Panc1 (cell line): ENCODE measurements at regions not wholly inside any gene's neighbourhood (a gene's known extent, or its start where the extent isn't known, plus 50 kb on each side); places are given as distances from the start of the nearest gene placed in this dataset.

ENCODE experiments used
- ATAC-seq: fragments of 200-7000 bp; cut with Tn5 transposase; 2 replicates; pipeline ENCODE4 v1.9.1; 2020; ENCODE audit warnings: mild to moderate bottlenecking, moderate library complexity
- BruUV-seq: library from RNA; stranded (reverse); fragments of 400-500 nt; replicated peaks from 2 replicates; lab custom pipeline; 2021; lab: Mats Ljungman, UMichigan
- CTCF ChIA-PET: fragments of 300-600 bp; sonication (Branson Sonifier 250); formaldehyde crosslinking; loops from one replicate; lab custom pipeline; 2022; ENCODE audit warnings: antibody characterized with exemption; lab: Charles Lee
- POLR2A ChIA-PET: fragments of 300-600 bp; sonication (Branson Sonifier 250); formaldehyde crosslinking; loops from one replicate; lab custom pipeline; 2022; ENCODE audit warnings: antibody characterized with exemption; lab: Charles Lee
- DNase-seq: peaks from one replicate; pipeline ENCODE4 v3.0.0-alpha.2; 2010; ENCODE audit warnings: low read depth, low spot score
- H3K27ac ChIP-seq: 2 replicates; pipeline ENCODE4 v1.5.1; 2011; ENCODE audit warnings: mild to moderate bottlenecking, low read length, inconsistent platforms
- H3K27me3 ChIP-seq: fragments of 200-500 bp; sonication (Bioruptor generic); 2 replicates; pipeline ENCODE4 v1.6.0; 2014; ENCODE audit warnings: low read length, inconsistent platforms; ENCODE audit not compliant: control insufficient read depth, insufficient read depth
- H3K36me3 ChIP-seq: fragments of 200-500 bp; sonication (Bioruptor generic); 2 replicates; pipeline ENCODE4 v1.5.1; 2014; ENCODE audit warnings: inconsistent platforms, mild to moderate bottlenecking, low read length, moderate library complexity; ENCODE audit not compliant: control insufficient read depth, insufficient read depth
- H3K4me1 ChIP-seq: 2 replicates; pipeline ENCODE4 v1.5.1; 2011; ENCODE audit warnings: inconsistent platforms, mild to moderate bottlenecking, low read length, moderate library complexity; ENCODE audit not compliant: control insufficient read depth, insufficient read depth
- H3K4me3 ChIP-seq, 2 experiments: 2 replicates each; pipeline ENCODE4 v1.5.1; 2011 to 2012; ENCODE audit warnings: low read depth in 2 of 2, low read length in 2 of 2, mild to moderate bottlenecking in 2 of 2, inconsistent platforms in 1 of 2, moderate library complexity in 1 of 2
- H3K9me3 ChIP-seq: fragments of 200-500 bp; sonication (Bioruptor generic); 2 replicates; pipeline ENCODE4 v1.5.1; 2014; ENCODE audit warnings: low read depth, mild to moderate bottlenecking, inconsistent platforms, low read length, moderate library complexity; ENCODE audit not compliant: control insufficient read depth, insufficient read depth
- TCF7L2 ChIP-seq: IDR thresholded peaks from 2 replicates; pipeline ENCODE4 v1.6.1; 2011; ENCODE audit warnings: mild to moderate bottlenecking, low read depth, low read length, inconsistent platforms
- in situ Hi-C: cut with HindIII; loops from 2 replicates; pipeline ENCODE4 v1.10.0; 2016; ENCODE audit warnings: low sequenced_read_pairs, low pct_unique_long_range_greater_than_20kb
- intact Hi-C: fragments of 100-400 bp; cut with micrococcal nuclease; formaldehyde crosslinking; loops from one replicate; pipeline ENCODE4 v1.10.0; 2022; ENCODE audit not compliant: unreplicated experiment

- no peak for TF ChIP-seq TCF7L2
- ChIA-PET POLR2A (no interaction called here), CTCF (no interaction called here)
- intact Hi-C loops (no loop called here), in situ Hi-C loops (no loop called here)
- Histone ChIP-seq H3K4me3 (no peak overlapping the region), H3K4me1 (no peaks in the 10 kb centered on the region), H3K27ac (no peak overlapping the region), H3K36me3 (no peaks in the 10 kb centered on the region), H3K27me3 (no peaks in the 10 kb centered on the region), H3K9me3 (no peaks in the 10 kb centered on the region; the same call in 1 of the 2 replicates)
- peak; percentile 34; the same call in 1 of the 2 replicates for ATAC-seq
- no peak for DNase-seq
- no TSS peak for BruUV-seq
Measured at GRCh38 chr5:135085133-135085935, 51.3 kb upstream of the PITX1 start.
